Thyroid gland (tissue), 4 donors: ENCODE measurements at regions not wholly inside any gene's neighbourhood (a gene's known extent, or its start where the extent isn't known, plus 50 kb on each side); places are given as distances from the start of the nearest gene placed in this dataset.

ENCODE experiments used
- CTCF ChIP-seq, 6 experiments: fragments of 200-600 bp in 3 of 6; fragments of 450-650 bp in 3 of 6; sonication (generic) in 3 of 6; IDR thresholded peaks; one replicate each; pipeline ENCODE4 v1.5.1; 2016 to 2019; ENCODE audit warnings: antibody characterized with exemption in 6 of 6, mild to moderate bottlenecking in 2 of 6, inconsistent platforms in 1 of 6, moderate library complexity in 1 of 6
- POLR2A ChIP-seq, 2 donors: fragments of 450-650 bp; IDR thresholded peaks; one replicate each; pipeline ENCODE4 v1.6.1; 2017; ENCODE audit warnings: antibody characterized with exemption in 2 of 2, mild to moderate bottlenecking in 2 of 2, moderate library complexity in 1 of 2

- TF ChIP-seq POLR2A (IDR thresholded peaks at IDR 0.05) (no peak), CTCF (IDR thresholded peaks at IDR 0.05) (no peak)
Measured at GRCh38 chr12:74401035-74401434, 136.6 kb upstream of the ATXN7L3B start.
